GM12891 (cell line): ENCODE measurements at regions not wholly inside any gene's neighbourhood (a gene's known extent, or its start where the extent isn't known, plus 50 kb on each side); places are given as distances from the start of the nearest gene placed in this dataset.

Experiments
- POLR2A ChIP-seq: IDR thresholded peaks from 2 replicates; pipeline ENCODE4 v1.6.1; 2011; ENCODE audit warnings: low read depth, low read length, control low read depth
- POLR2AphosphoS5 ChIP-seq: IDR thresholded peaks from 2 replicates; pipeline ENCODE4 v1.6.1; 2011; ENCODE audit warnings: low read depth, low read length, control low read depth

- TF ChIP-seq POLR2A, result no peak
- no peak for TF ChIP-seq POLR2AphosphoS5
These were observed 457.2 kb downstream of the IRS2 start for GRCh38 chr13:109329175-109329574.
